A673 (cell line): ENCODE measurements at regions not wholly inside any gene's neighbourhood (a gene's known extent, or its start where the extent isn't known, plus 50 kb on each side); places are given as distances from the start of the nearest gene placed in this dataset.

Experiments used
- BruUV-seq: library from RNA; stranded (reverse); fragments of 400-500 nt; replicated peaks from 2 replicates; lab custom pipeline; 2021; lab: Mats Ljungman, UMichigan
- CTCF ChIA-PET: fragments of 300-600 bp; sonication (Branson Sonifier 250); formaldehyde crosslinking; loops from one replicate; lab custom pipeline; 2022; ENCODE audit warnings: antibody characterized with exemption; lab: Charles Lee
- POLR2A ChIA-PET: fragments of 300-600 bp; sonication (Branson Sonifier 250); formaldehyde crosslinking; loops from one replicate; lab custom pipeline; 2022; ENCODE audit warnings: antibody characterized with exemption; ENCODE audit not compliant: low non-redundant PET; lab: Charles Lee
- DNase-seq: peaks from one replicate; pipeline ENCODE4 v3.0.0-alpha.2; 2015; ENCODE audit warnings: low spot score
- H3K27ac ChIP-seq: fragments of 200-600 bp; sonication (generic); 2 replicates; pipeline ENCODE4 v1.5.1; 2016; ENCODE audit warnings: mixed run types, low read depth, mild to moderate bottlenecking, mixed read lengths, antibody characterized with exemption, low read length; ENCODE audit not compliant: poor library complexity, severe bottlenecking
- H3K27me3 ChIP-seq: fragments of 200-600 bp; sonication (generic); replicated peaks from 2 replicates; pipeline ENCODE4 v1.6.1; 2017; ENCODE audit warnings: mixed run types, low read depth, mild to moderate bottlenecking, mixed read lengths, antibody characterized with exemption, low read length; ENCODE audit not compliant: insufficient read depth, poor library complexity
- H3K36me3 ChIP-seq: fragments of 200-600 bp; sonication (generic); 2 replicates; pipeline ENCODE4 v1.6.1; 2016; ENCODE audit warnings: mixed run types, mild to moderate bottlenecking, mixed read lengths, antibody characterized with exemption, low read length; ENCODE audit not compliant: insufficient read depth, poor library complexity, severe bottlenecking
- H3K4me1 ChIP-seq: fragments of 200-600 bp; sonication (generic); 2 replicates; pipeline ENCODE4 v1.6.1; 2017; ENCODE audit warnings: mixed run types, mild to moderate bottlenecking, mixed read lengths, antibody characterized with exemption, low read length; ENCODE audit not compliant: insufficient read depth, poor library complexity, severe bottlenecking
- H3K4me3 ChIP-seq: fragments of 200-600 bp; sonication (generic); 2 replicates; pipeline ENCODE4 v1.5.1; 2016; ENCODE audit warnings: low read depth, mixed run types, mild to moderate bottlenecking, mixed read lengths, low read length; ENCODE audit not compliant: poor library complexity, severe bottlenecking
- H3K9me3 ChIP-seq: fragments of 200-600 bp; sonication (generic); 2 replicates; pipeline ENCODE4 v1.6.1; 2016; ENCODE audit warnings: mixed run types, low read depth, mild to moderate bottlenecking, mixed read lengths, antibody characterized with exemption, low read length; ENCODE audit not compliant: poor library complexity, severe bottlenecking
- EZH2 ChIP-seq: fragments of 200-600 bp; sonication (generic); IDR thresholded peaks from 2 replicates; pipeline ENCODE4 v1.6.1; 2017; ENCODE audit warnings: borderline replicate concordance, low read depth, mild to moderate bottlenecking, mixed read lengths, antibody characterized with exemption, low read length; ENCODE audit not compliant: poor library complexity, severe bottlenecking
- intact Hi-C: fragments of 100-400 bp; cut with micrococcal nuclease; formaldehyde crosslinking; loops from one replicate; pipeline ENCODE4 v1.10.0; 2022; ENCODE audit not compliant: unreplicated experiment
- TF ChIP-seq, protein P1 (sequence below): fragments of 300-800, 200-600 bp; sonication (generic); conservative IDR thresholded peaks from 2 replicates; pipeline ENCODE4 v1.5.1; 2017; ENCODE audit warnings: low read depth, mild to moderate bottlenecking, antibody characterized with exemption, low read length, moderate library complexity, mixed read lengths

DNA sequence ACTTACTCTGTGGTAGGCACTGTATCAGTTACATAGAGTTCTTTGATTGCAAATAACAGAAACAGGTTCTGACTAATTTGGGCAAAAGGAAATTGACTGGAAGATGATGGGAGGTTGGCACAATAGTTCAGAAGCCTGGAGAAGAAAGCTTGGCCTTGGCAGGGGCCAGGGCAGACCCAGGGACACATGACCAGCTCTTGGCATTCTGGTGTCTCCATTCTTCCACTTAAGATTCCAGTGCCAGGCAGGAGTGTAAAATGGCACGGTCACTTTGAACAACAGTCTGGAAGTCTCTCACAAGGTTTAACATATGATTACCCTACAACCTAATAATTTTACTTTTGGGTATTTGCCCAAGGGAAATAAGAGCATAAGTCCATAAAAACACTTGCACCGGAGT, 175.9 kb downstream of the BCOR start:
- Histone ChIP-seq H3K27ac (no peak overlapping the region), H3K4me1 (no peaks in the 10 kb centered on the region), H3K27me3 (no peaks in the 10 kb centered on the region), H3K9me3 (no peaks in the 10 kb centered on the region), H3K4me3 (no peak overlapping the region), H3K36me3 (no peaks in the 10 kb centered on the region)
- intact Hi-C loops = no loop called here
- CTCF ChIA-PET = no interaction called here
- POLR2A ChIA-PET = no interaction called here
- no TSS peak for BruUV-seq
- no peak for DNase-seq
- TF ChIP-seq EZH2 = no peak
- TF ChIP-seq, protein P1, sequence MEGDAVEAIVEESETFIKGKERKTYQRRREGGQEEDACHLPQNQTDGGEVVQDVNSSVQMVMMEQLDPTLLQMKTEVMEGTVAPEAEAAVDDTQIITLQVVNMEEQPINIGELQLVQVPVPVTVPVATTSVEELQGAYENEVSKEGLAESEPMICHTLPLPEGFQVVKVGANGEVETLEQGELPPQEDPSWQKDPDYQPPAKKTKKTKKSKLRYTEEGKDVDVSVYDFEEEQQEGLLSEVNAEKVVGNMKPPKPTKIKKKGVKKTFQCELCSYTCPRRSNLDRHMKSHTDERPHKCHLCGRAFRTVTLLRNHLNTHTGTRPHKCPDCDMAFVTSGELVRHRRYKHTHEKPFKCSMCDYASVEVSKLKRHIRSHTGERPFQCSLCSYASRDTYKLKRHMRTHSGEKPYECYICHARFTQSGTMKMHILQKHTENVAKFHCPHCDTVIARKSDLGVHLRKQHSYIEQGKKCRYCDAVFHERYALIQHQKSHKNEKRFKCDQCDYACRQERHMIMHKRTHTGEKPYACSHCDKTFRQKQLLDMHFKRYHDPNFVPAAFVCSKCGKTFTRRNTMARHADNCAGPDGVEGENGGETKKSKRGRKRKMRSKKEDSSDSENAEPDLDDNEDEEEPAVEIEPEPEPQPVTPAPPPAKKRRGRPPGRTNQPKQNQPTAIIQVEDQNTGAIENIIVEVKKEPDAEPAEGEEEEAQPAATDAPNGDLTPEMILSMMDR = no peak

DNA sequence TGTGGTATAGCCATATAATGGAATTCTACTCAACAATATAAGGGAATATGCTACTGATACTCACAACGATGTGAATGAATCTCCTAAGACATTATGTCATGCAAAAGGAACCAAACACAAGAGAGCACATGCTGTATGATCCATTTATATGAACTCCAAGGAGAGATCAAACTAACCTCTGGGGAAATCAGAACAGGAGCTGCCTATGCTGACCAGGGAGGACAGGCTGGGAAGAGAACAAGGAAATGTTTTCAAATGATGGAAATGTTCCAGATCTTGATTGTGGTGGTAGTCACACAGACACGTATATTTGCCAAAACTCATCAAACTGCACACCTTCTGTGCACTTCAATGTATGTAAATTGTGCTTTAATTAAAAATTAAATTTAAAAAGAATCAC, 175.3 kb downstream of the BCOR start:
- intact Hi-C loops = no loop called here
- no TSS peak for BruUV-seq
- ChIA-PET CTCF (no interaction called here), POLR2A (no interaction called here)
- Histone ChIP-seq H3K4me3 (no peak overlapping the region), H3K9me3 (no peaks in the 10 kb centered on the region), H3K4me1 (no peaks in the 10 kb centered on the region), H3K27me3 (no peaks in the 10 kb centered on the region), H3K27ac (no peak overlapping the region), H3K36me3 (no peaks in the 10 kb centered on the region)
- no peak for DNase-seq
- no peak for TF ChIP-seq EZH2
- TF ChIP-seq, protein P1 = no peak

DNA sequence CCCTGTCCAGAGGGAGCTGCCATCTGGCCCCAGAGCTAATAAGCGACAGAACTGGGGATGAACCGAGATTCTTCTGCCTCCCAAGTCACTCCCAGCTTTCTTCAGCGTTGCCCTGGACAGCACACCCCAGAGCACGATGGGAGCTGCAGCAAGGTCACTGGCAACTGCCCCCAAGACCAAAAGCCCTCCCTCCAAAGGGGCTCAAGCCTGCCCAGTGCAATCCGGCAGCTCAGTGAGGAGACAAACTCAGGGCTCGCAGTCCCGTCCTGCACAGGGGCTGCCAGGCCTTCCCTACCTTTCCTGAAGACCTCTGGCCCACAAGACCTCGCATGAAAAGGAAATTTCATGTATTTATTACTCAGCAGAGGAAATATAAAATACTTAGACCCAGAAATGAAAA, 174.8 kb downstream of the BCOR start:
- ChIA-PET CTCF (no interaction called here), POLR2A (no interaction called here)
- Histone ChIP-seq H3K9me3 (no peaks in the 10 kb centered on the region), H3K4me3 (no peak overlapping the region), H3K4me1 (no peaks in the 10 kb centered on the region), H3K27ac (no peak overlapping the region), H3K36me3 (no peaks in the 10 kb centered on the region), H3K27me3 (no peaks in the 10 kb centered on the region)
- no peak for DNase-seq
- intact Hi-C loops = no loop called here
- BruUV-seq = no TSS peak
- no peak for TF ChIP-seq EZH2
- TF ChIP-seq, protein P1 = no peak
